ENCODE measurements at regions not wholly inside any gene's neighbourhood (a gene's known extent, or its start where the extent isn't known, plus 50 kb on each side); places are given as distances from the start of the nearest gene placed in this dataset.

- DNase-seq (ENCODE audit: low spot score) (no peak), ATAC-seq (no peak)
- peaks cover 8% of the 10 kb centered on the region; the same call in 1 of the 2 replicates for H3K9me3 Mint-ChIP-seq
- POLR2A ChIA-PET, result no interaction called here
- no peak overlapping the region for H3K4me3 Mint-ChIP-seq
- no peaks in the 10 kb centered on the region for H3K36me3 Mint-ChIP-seq
- H3K27me3 Mint-ChIP-seq (ENCODE audit: low read depth), result no peaks in the 10 kb centered on the region
- H3K27ac Mint-ChIP-seq, result no peak overlapping the region
- TF ChIP-seq ARID4B (CRISPR knock-in tag; IDR thresholded peaks at IDR 0.05; ENCODE audit: borderline replicate concordance) (no peak), ATF1 (CRISPR knock-in tag; IDR thresholded peaks at IDR 0.05) (no peak), MXD4 (CRISPR knock-in tag; IDR thresholded peaks at IDR 0.05; ENCODE audit: borderline replicate concordance) (no peak), E2F5 (CRISPR knock-in tag; IDR thresholded peaks at IDR 0.05) (no peak), KAT7 (CRISPR knock-in tag; IDR thresholded peaks at IDR 0.05; ENCODE audit: borderline replicate concordance) (no peak), TEAD1 (CRISPR knock-in tag; IDR thresholded peaks at IDR 0.05) (no peak), ZBTB21 (CRISPR knock-in tag; IDR thresholded peaks at IDR 0.05; ENCODE audit: borderline replicate concordance) (no peak), NR2C2 (CRISPR knock-in tag; IDR thresholded peaks at IDR 0.05) (no peak), MYBL2 (CRISPR knock-in tag; IDR thresholded peaks at IDR 0.05) (no peak), ZNF317 (CRISPR knock-in tag; IDR thresholded peaks at IDR 0.05; ENCODE audit: borderline replicate concordance, low read depth) (no peak), MLX (CRISPR knock-in tag; IDR thresholded peaks at IDR 0.05) (no peak), SMAD3 (CRISPR knock-in tag; IDR thresholded peaks at IDR 0.05; ENCODE audit: borderline replicate concordance) (no peak), USF1 (CRISPR knock-in tag; IDR thresholded peaks at IDR 0.05) (no peak)
- H3K4me1 Mint-ChIP-seq, result no peaks in the 10 kb centered on the region
- CTCF ChIA-PET, result no interaction called here
These were observed 1000.2 kb downstream of the NR2F1-AS1 start for GRCh38 chr5:92580814-92581213.

- ChIA-PET CTCF (no interaction called here), POLR2A (no interaction called here)
- no peak for TF ChIP-seq TP53 (CRISPR knock-in tag; IDR thresholded peaks at IDR 0.05)
- TF ChIP-seq FOXK1 (CRISPR knock-in tag; IDR thresholded peaks at IDR 0.05), result no peak
- no peak for TF ChIP-seq ZNF671 (CRISPR knock-in tag; IDR thresholded peaks at IDR 0.05)
- TF ChIP-seq CBFB (CRISPR knock-in tag; IDR thresholded peaks at IDR 0.05; ENCODE audit: low read depth), result no peak
- TF ChIP-seq ZNF512 (CRISPR knock-in tag; IDR thresholded peaks at IDR 0.05; ENCODE audit: borderline replicate concordance), result no peak
- no peak for TF ChIP-seq ZNF219 (CRISPR knock-in tag; IDR thresholded peaks at IDR 0.05; ENCODE audit: borderline replicate concordance)
- TF ChIP-seq ZNF416 (CRISPR knock-in tag; IDR thresholded peaks at IDR 0.05), result no peak
- no peak for TF ChIP-seq GRHL2 (CRISPR knock-in tag; IDR thresholded peaks at IDR 0.05; ENCODE audit: insufficient replicate concordance, severe bottlenecking)
- no peak for TF ChIP-seq TEAD4 (CRISPR knock-in tag; IDR thresholded peaks at IDR 0.05)
- no peak for TF ChIP-seq ZBTB21 (CRISPR knock-in tag; IDR thresholded peaks at IDR 0.05; ENCODE audit: borderline replicate concordance)
- TF ChIP-seq RORB (CRISPR knock-in tag; IDR thresholded peaks at IDR 0.05), result no peak
- TF ChIP-seq IRF1 (CRISPR knock-in tag; IDR thresholded peaks at IDR 0.05), result no peak
- TF ChIP-seq STAT6 (CRISPR knock-in tag; conservative IDR thresholded peaks at IDR 0.05; ENCODE audit: low read depth), result no peak
- TF ChIP-seq NR2C2 (CRISPR knock-in tag; IDR thresholded peaks at IDR 0.05), result no peak
These were observed 1007.0 kb downstream of the NR2F1-AS1 start for GRCh38 chr5:92574023-92574422.

More at GRCh38 chr5:92574023-92574422, 1007.0 kb downstream of the NR2F1-AS1 start:
- Mint-ChIP-seq H3K27ac (no peak overlapping the region), H3K27me3 (ENCODE audit: low read depth) (no peaks in the 10 kb centered on the region), H3K4me3 (no peak overlapping the region), H3K9me3 (no peaks in the 10 kb centered on the region), H3K4me1 (no peaks in the 10 kb centered on the region), H3K36me3 (no peaks in the 10 kb centered on the region)
- ATAC-seq (no peak), DNase-seq (ENCODE audit: low spot score) (no peak)
